H9 (cell line): ENCODE measurements at regions not wholly inside any gene's neighbourhood (a gene's known extent, or its start where the extent isn't known, plus 50 kb on each side); places are given as distances from the start of the nearest gene placed in this dataset.

Source experiments
- DNase-seq: peaks from one replicate; pipeline ENCODE4 v3.0.0-alpha.2; 2017
- H2AFZ ChIP-seq: one replicate; pipeline ENCODE4 v1.6.1; 2013; ENCODE audit warnings: mild to moderate bottlenecking, low read length, control low read depth, moderate library complexity
- H2AK5ac ChIP-seq: 2 replicates; pipeline ENCODE4 v1.6.1; 2013; ENCODE audit warnings: low read length, control low read depth, mixed read lengths; ENCODE audit not compliant: insufficient read length
- H2BK120ac ChIP-seq: one replicate; pipeline ENCODE4 v1.6.1; 2013; ENCODE audit warnings: low read depth, mild to moderate bottlenecking, low read length, control low read depth, inconsistent platforms; ENCODE audit not compliant: poor library complexity, severe bottlenecking
- H2BK12ac ChIP-seq: 2 replicates; pipeline ENCODE4 v1.6.1; 2013; ENCODE audit warnings: low read length, control low read depth, mixed read lengths, low read depth; ENCODE audit not compliant: insufficient read length
- H2BK15ac ChIP-seq: 2 replicates; pipeline ENCODE4 v1.6.1; 2013; ENCODE audit warnings: low read depth, low read length, control low read depth
- H2BK20ac ChIP-seq: one replicate; pipeline ENCODE4 v1.6.1; 2013; ENCODE audit warnings: low read depth, mild to moderate bottlenecking, low read length, control low read depth, inconsistent platforms; ENCODE audit not compliant: poor library complexity, severe bottlenecking
- H2BK5ac ChIP-seq: 2 replicates; pipeline ENCODE4 v1.6.1; 2013; ENCODE audit warnings: low read length, control low read depth, mixed read lengths; ENCODE audit not compliant: insufficient read length
- H3K14ac ChIP-seq: 2 replicates; pipeline ENCODE4 v1.6.1; 2013; ENCODE audit warnings: low read length, control low read depth; ENCODE audit not compliant: insufficient read depth
- H3K18ac ChIP-seq: 2 replicates; pipeline ENCODE4 v1.6.1; 2013; ENCODE audit warnings: low read depth, mild to moderate bottlenecking, mixed read lengths, low read length, control low read depth; ENCODE audit not compliant: insufficient read length
- H3K23ac ChIP-seq: 2 replicates; pipeline ENCODE4 v1.6.1; 2013; ENCODE audit warnings: low read length, control low read depth, mixed read lengths, low read depth; ENCODE audit not compliant: insufficient read length
- H3K23me2 ChIP-seq: 2 replicates; pipeline ENCODE4 v1.6.1; 2013; ENCODE audit warnings: low read depth, mild to moderate bottlenecking, mixed read lengths, low read length, control low read depth; ENCODE audit not compliant: insufficient read length, poor library complexity, severe bottlenecking
- H3K27ac ChIP-seq: 2 replicates; pipeline ENCODE4 v1.5.1; 2013; ENCODE audit warnings: low read length, control low read depth, mixed read lengths, low read depth; ENCODE audit not compliant: insufficient read length
- H3K27me3 ChIP-seq: 2 replicates; pipeline ENCODE4 v1.6.1; 2013; ENCODE audit warnings: low read length, control low read depth, inconsistent platforms; ENCODE audit not compliant: insufficient read depth
- H3K4ac ChIP-seq: 2 replicates; pipeline ENCODE4 v1.6.1; 2013; ENCODE audit warnings: low read depth, mild to moderate bottlenecking, control low read depth, inconsistent platforms, low read length, moderate library complexity
- H3K4me1 ChIP-seq: 2 replicates; pipeline ENCODE4 v1.6.1; 2013; ENCODE audit warnings: low read length, control low read depth, inconsistent platforms; ENCODE audit not compliant: insufficient read depth
- H3K4me2 ChIP-seq: 2 replicates; pipeline ENCODE4 v1.6.1; 2013; ENCODE audit warnings: low read length, control low read depth, mixed read lengths; ENCODE audit not compliant: insufficient read length, insufficient read depth
- H3K56ac ChIP-seq: 2 replicates; pipeline ENCODE4 v1.6.1; 2013; ENCODE audit warnings: low read depth, mild to moderate bottlenecking, mixed read lengths, low read length, control low read depth; ENCODE audit not compliant: insufficient read length
- H3K79me1 ChIP-seq: 2 replicates; pipeline ENCODE4 v1.6.1; 2013; ENCODE audit warnings: low read depth, mild to moderate bottlenecking, moderate library complexity, low read length, control low read depth, inconsistent platforms; ENCODE audit not compliant: insufficient read depth, poor library complexity, severe bottlenecking
- H3K79me2 ChIP-seq: 2 replicates; pipeline ENCODE4 v1.6.1; 2013; ENCODE audit warnings: low read length, control low read depth, inconsistent platforms; ENCODE audit not compliant: insufficient read depth
- H3K9ac ChIP-seq: 2 replicates; pipeline ENCODE4 v1.6.1; 2013; ENCODE audit warnings: low read length, control low read depth, mixed read lengths; ENCODE audit not compliant: insufficient read length; ENCODE audit errors: extremely low read depth
- H3K9me3 ChIP-seq: one replicate; pipeline ENCODE4 v1.6.1; 2013; ENCODE audit warnings: low read depth, low read length, inconsistent platforms; ENCODE audit not compliant: control insufficient read depth
- H3T11ph ChIP-seq: one replicate; pipeline ENCODE4 v1.6.1; 2013; ENCODE audit warnings: mild to moderate bottlenecking, low read length, control low read depth, inconsistent platforms
- H4K20me1 ChIP-seq: one replicate; pipeline ENCODE4 v1.6.1; 2013; ENCODE audit not compliant: control insufficient read depth, insufficient read length, insufficient read depth
- H4K5ac ChIP-seq: 2 replicates; pipeline ENCODE4 v1.6.1; 2013; ENCODE audit warnings: low read depth, mild to moderate bottlenecking, mixed read lengths, low read length, control low read depth; ENCODE audit not compliant: insufficient read length
- H4K8ac ChIP-seq: replicated peaks from 2 replicates; pipeline ENCODE4 v1.6.1; 2013; ENCODE audit warnings: low read length, control low read depth, mixed read lengths, low read depth; ENCODE audit not compliant: insufficient read length
- H4K91ac ChIP-seq: 2 replicates; pipeline ENCODE4 v1.6.1; 2013; ENCODE audit warnings: low read depth, mild to moderate bottlenecking, moderate library complexity, mixed read lengths, low read length, control low read depth; ENCODE audit not compliant: insufficient read length
- H3K27ac Mint-ChIP-seq, 3 experiments: 2 replicates in 2 of 3; 3 replicates in 1 of 3; pipeline ENCODE4 v1.8.0; 2020 to 2021; ENCODE audit warnings: mixed read lengths in 3 of 3, mild to moderate bottlenecking in 1 of 3, moderate library complexity in 1 of 3
- H3K27me3 Mint-ChIP-seq: 2 replicates; pipeline ENCODE4 v1.8.0; 2021; ENCODE audit warnings: low read depth, mild to moderate bottlenecking, moderate library complexity, mixed read lengths
- H3K36me3 Mint-ChIP-seq, 3 experiments: 2 replicates in 2 of 3; 3 replicates in 1 of 3; pipeline ENCODE4 v1.8.0; 2020 to 2021; ENCODE audit warnings: low read depth in 3 of 3, mixed read lengths in 3 of 3; ENCODE audit not compliant: insufficient read depth in 1 of 3
- H3K4me1 Mint-ChIP-seq, 2 experiments: 2 replicates each; pipeline ENCODE4 v1.8.0; 2020; ENCODE audit warnings: mixed read lengths in 2 of 2
- H3K4me3 Mint-ChIP-seq, 2 experiments: 2 replicates in 1 of 2; 3 replicates in 1 of 2; pipeline ENCODE4 v1.8.0; 2020 to 2021; ENCODE audit warnings: mild to moderate bottlenecking in 2 of 2, mixed read lengths in 2 of 2, moderate library complexity in 1 of 2
- H3K9me3 Mint-ChIP-seq, 2 experiments: 2 replicates in 1 of 2; 3 replicates in 1 of 2; pipeline ENCODE4 v1.8.0; 2020; ENCODE audit warnings: mild to moderate bottlenecking in 2 of 2, mixed read lengths in 2 of 2, moderate library complexity in 1 of 2
- WGBS: extraction: QIAGEN DNeasy Blood & Tissue Kit; methylation state at CpG from one replicate; pipeline ENCODE4 v1.1.7; 2013; ENCODE audit warnings: missing lambda C conversion rate, low lambda C conversion rate, mixed read lengths; ENCODE audit not compliant: insufficient read length; ENCODE audit errors: extremely low coverage; 5-methylcytosine and 5-hydroxymethylcytosine counted together
- TF ChIP-seq, protein P1 (sequence below): fragments of 200-600 bp; sonication (generic); conservative IDR thresholded peaks from 3 replicates; pipeline ENCODE4 v1.8.0; 2021; ENCODE audit warnings: antibody characterized with exemption, mild to moderate bottlenecking

DNA sequence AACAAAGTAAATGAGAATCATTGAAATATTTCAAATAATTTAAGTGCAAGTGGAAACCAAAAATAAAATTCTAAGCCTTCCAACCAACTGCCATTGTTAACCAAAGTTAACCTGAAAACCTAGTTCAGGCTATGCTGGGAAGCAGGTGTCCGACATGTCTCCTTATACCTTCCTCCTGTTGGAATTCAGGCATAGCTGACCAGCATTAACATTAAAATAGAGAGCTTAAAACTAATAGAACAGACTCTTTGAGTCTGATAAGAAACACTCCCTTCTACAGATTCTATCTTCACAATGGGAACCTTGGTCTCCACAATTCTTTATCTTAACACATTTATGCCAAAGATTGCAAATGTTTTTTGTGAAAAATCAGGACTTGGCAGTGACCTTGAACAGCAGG lies 1004.9 kb upstream of the NRXN1 start:
- Mint-ChIP-seq H3K4me3 (no peak overlapping the region), H3K9me3 (no peaks in the 10 kb centered on the region), H3K36me3 (no peaks in the 10 kb centered on the region), H3K4me1 (peaks cover 38 to 44% of the 10 kb centered on the region in 2 experiments), H3K27ac (peak overlapping the region in 2 of 3 experiments; percentile 13 to 87; a peak in 4 of 7 replicates), H3K27me3 (no peaks in the 10 kb centered on the region)
- Histone ChIP-seq H4K91ac (no peak overlapping the region), H3K4me2 (no peak overlapping the region), H3K9ac (no peak overlapping the region), H4K8ac (no peak overlapping the region), H3K4me1 (peaks cover 3% of the 10 kb centered on the region; the same call in 1 of the 2 replicates), H2BK120ac (no peak overlapping the region), H3K18ac (no peak overlapping the region), H3K14ac (no peak overlapping the region), H3K79me1 (no peaks in the 10 kb centered on the region), H3K23me2 (no peaks in the 10 kb centered on the region), H2BK15ac (no peak overlapping the region), H2AFZ (no peak overlapping the region), H3K4ac (no peak overlapping the region), H3K9me3 (no peaks in the 10 kb centered on the region), H3K27me3 (no peaks in the 10 kb centered on the region), H2AK5ac (no peak overlapping the region), H2BK20ac (no peak overlapping the region), H2BK5ac (no peak overlapping the region), H4K5ac (no peak overlapping the region), H3K23ac (no peak overlapping the region), H2BK12ac (no peak overlapping the region), H4K20me1 (no peaks in the 10 kb centered on the region), H3K79me2 (no peaks in the 10 kb centered on the region), H3K27ac (no peak overlapping the region), H3K56ac (no peak overlapping the region), H3T11ph (no peak overlapping the region)
- TF ChIP-seq, protein P1, sequence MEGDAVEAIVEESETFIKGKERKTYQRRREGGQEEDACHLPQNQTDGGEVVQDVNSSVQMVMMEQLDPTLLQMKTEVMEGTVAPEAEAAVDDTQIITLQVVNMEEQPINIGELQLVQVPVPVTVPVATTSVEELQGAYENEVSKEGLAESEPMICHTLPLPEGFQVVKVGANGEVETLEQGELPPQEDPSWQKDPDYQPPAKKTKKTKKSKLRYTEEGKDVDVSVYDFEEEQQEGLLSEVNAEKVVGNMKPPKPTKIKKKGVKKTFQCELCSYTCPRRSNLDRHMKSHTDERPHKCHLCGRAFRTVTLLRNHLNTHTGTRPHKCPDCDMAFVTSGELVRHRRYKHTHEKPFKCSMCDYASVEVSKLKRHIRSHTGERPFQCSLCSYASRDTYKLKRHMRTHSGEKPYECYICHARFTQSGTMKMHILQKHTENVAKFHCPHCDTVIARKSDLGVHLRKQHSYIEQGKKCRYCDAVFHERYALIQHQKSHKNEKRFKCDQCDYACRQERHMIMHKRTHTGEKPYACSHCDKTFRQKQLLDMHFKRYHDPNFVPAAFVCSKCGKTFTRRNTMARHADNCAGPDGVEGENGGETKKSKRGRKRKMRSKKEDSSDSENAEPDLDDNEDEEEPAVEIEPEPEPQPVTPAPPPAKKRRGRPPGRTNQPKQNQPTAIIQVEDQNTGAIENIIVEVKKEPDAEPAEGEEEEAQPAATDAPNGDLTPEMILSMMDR, result no peak
- WGBS, result no CpG with 5 or more reads among the region's 1 CpG
- DNase-seq, result no peak
